NOMO-1 treated with DMSO at 0.1 percent for 48 hours (cell line): ENCODE measurements at regions not wholly inside any gene's neighbourhood (a gene's known extent, or its start where the extent isn't known, plus 50 kb on each side); places are given as distances from the start of the nearest gene placed in this dataset.
"Not testable (repeated sequence)": the region's sequence is repeated elsewhere in the genome, so short reads cannot be mapped to it uniquely, and the experiment has no call there.

Experiments
- DNase-seq: peaks from one replicate; lab custom pipeline; 2025; ENCODE audit not compliant: unreplicated experiment; lab: John Stamatoyannopoulos, UW

GRCh38 chrX:39029221-39029620, 228.0 kb downstream of the MID1IP1 start:
- DNase-seq: no peak

DNA sequence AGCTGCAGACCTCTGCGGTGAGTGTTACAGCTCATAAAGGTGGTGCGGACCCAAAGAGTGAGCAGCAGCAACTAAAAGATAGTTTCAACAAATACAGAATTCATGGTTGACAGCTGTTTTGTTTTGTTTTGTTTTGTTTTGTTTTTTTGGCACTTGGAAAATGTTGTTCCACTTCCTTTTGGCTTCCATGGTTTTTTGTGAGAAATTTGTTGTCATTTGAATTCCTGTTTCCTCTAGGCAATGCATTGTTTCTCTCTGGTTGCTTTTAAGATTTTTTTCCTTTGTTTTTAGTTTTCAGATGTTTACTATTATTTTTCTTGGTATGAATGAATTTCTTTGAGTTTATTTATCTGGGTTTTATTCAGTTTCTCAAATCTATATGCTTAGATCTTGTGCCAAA, 229.4 kb downstream of the MID1IP1 start:
- no peak for DNase-seq

GRCh38 chrX:39039890-39040289, 238.6 kb downstream of the MID1IP1 start:
- DNase-seq: no peak

DNA sequence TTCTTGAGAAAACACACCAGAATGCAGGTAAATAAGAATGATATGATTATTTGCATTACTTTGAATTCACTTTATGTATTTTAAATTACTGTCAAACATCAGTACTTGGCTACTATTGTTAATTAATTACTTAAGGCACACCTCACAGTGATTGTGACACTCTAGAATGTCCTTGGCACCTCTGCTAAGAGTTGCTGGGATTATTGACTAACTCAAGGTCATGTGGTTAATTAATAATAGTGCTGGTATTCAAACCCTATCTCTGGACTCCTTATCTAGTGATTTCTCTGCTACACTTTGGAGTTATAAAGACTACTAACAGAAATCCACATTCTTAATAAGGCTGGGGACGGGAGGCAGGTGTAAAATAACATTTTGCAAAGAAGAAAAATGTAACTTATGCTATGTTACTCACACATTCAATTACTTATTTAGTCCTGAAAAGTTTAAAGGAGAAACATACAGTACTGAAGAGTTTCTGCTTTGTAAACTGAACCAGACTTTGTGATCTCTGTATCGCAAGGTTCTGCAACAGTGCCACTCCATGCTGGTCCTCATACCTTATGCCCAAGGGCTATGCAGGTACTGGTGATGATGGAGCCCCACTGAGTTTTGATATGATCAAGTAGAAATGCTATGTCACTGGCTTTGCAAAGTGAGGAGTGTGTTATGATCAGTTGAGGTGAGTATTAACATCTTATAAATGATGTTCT, 242.7 kb downstream of the MID1IP1 start:
- DNase-seq: no peak

GRCh38 chrX:39047174-39047573, 245.9 kb downstream of the MID1IP1 start:
- DNase-seq: no peak

GRCh38 chrX:39049975-39050374, 248.7 kb downstream of the MID1IP1 start:
- DNase-seq: no peak

DNA sequence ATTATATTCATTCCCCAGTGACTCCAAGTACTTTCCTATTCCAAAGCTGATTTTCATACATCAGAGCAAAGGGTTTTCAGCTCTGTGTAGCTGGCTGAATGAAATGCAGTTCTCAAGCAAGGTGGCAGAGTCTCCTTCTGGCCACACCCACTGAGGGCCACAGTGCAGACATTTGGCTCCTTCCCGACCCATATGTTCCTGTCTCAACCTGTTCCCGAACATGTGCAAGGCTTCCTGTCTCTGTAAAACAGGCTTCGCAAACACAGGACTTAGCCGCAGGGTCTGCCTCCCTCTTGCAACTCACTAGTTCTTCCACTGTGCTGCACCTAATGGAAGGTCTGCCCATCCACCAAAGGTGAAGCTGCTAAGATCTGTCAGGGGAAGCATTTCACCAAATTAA, 249.2 kb downstream of the MID1IP1 start:
- DNase-seq: no peak

- no peak for DNase-seq
Observed at GRCh38 chrX:39052751-39053150, 251.5 kb downstream of the MID1IP1 start.

DNA sequence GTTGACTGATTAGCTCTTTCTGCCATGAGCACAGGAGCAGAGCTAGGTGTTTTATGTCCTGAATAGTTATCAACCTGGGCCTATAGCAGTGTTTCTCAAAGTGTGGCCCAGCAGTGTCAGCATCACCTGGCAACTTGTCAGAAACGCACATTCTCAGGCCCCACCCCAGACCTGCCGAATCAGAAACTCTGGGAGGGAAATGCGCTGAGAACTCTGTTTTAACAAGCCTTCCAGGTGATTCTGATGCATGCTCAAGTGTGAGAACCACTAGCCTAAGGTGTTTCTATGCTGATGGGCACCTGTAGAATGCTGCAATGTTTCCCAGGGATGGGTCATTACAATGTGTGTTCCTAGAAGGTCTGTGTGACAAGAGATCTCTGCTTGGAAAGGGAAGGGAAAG, 257.5 kb downstream of the MID1IP1 start:
- no peak for DNase-seq

DNA sequence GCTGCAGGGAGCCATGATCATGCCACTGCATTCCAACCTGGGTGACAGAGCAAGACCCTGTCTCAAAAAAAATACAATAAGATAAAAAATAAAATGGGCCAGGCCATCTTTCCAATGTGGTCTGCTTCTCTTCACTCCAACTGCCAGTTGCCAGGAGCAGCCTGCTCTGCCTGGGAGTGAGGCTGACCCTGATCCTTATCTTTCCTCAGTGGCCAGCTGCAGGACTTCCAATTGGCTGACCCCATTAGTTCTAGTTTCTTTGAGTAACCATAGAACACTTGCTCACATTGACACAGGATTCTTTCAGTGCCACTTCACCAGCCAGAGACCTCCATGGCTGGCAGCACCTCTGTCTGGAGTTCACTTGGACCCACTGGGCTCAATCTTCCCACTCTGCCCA, 258.6 kb downstream of the MID1IP1 start:
- no peak for DNase-seq

DNA sequence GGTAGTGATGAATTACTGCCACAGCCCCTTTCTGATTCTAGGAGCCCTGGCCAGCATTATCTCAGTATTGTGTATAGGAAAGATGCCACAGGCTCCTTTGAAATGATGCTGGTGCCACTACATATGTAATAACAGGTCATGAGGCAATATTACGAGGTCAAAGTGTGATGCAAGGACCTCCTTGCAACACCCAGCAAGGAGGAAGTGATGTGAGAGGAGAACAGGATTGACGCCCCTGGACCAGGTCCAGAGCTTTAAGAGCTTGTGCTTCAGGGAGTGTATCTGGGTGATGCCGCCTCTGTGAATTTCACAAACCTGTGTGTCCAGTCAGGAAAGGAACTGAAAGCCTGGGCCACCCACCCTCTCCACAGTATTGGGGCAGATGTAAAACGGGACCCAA, 261.8 kb downstream of the MID1IP1 start:
- DNase-seq: peak; percentile 81

DNA sequence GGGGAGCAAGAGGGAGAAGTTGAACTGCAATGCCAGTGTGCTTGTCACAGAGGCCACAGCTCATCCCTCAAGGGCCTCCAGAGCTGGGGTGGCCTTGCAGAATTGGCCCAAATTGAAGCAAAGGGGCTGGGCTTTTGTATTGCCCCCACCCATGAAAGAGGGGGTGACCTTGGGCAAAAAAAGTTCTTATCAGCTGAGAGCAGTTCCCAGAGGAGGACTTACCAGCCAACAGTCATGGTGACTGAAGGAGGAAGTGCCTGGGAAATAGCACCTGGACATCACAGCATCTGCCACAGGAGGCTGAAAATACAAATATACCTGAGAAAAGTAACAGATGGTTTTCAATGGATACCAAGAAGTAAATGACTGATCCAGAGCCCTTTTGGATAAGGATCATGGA, 262.4 kb downstream of the MID1IP1 start:
- DNase-seq: no peak

GRCh38 chrX:39065051-39065871, 264.0 kb downstream of the MID1IP1 start:
- DNase-seq: no peak

DNA sequence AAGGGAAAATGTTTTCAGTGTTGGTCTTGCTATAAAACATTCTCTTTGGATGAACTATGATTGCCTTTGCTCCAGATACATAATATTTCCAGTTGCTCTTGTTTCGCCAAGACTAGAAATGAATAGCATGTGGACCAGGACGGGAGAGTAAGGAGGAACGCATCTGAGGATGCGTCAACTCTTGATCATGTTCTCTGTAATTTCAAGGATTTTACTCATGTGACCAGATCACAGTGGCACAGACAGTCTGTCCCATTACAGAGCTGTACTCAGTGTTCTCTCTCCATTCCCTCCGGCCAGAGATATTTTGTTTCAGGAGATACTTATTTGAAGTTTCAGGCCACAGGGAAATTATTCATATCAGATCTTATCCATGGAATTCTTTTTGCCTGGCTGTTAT, 266.6 kb downstream of the MID1IP1 start:
- DNase-seq: no peak

DNA sequence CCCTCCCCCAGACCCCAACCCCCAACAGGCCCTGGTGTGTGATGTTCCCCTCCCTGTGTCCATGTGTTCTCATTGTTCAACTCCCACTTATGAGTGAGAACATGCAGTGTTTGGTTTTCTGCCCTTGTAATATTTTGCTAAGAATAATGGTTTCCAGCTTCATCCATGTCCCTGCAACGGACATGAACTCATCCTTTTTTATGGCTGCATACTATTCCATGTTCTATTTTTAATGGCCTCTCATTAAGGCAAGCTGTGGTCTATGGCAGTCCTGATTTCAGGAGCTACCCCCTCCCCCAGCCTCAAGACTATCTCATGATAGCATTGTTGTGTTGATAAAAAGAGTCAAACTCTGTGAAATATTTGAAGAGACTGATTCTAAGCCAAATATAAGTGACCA, 267.4 kb downstream of the MID1IP1 start:
- not testable (repeated sequence) for DNase-seq

GRCh38 chrX:39070009-39070408, 268.8 kb downstream of the MID1IP1 start:
- DNase-seq: no peak

GRCh38 chrX:39073131-39073530, 271.9 kb downstream of the MID1IP1 start:
- no peak for DNase-seq

- DNase-seq: no peak
Observed at GRCh38 chrX:39096599-39096998, 295.3 kb downstream of the MID1IP1 start.

GRCh38 chrX:39104745-39105144, 303.5 kb downstream of the MID1IP1 start:
- no peak for DNase-seq

DNA sequence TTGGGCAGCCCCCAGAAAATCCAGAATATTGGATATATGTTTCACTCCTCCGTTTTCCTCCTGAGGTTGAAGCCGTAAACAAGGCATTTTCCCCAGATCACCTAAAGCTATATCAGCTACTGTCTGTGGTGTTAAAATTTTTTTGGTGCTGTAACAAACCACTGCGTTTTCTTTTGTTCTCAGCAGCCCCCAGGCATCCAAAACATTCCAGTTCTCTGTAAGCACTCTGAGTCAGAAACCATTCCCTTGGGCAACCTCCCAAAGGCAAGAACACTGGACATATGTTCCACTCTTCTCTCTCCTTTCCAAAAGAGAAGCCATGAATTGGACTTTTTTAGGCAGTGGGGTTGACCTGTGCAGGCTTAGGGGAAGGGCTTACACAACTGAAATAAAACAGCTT, 310.9 kb downstream of the MID1IP1 start:
- no peak for DNase-seq

- DNase-seq: no peak
Observed at GRCh38 chrX:39115166-39115565, 313.9 kb downstream of the MID1IP1 start.

DNA sequence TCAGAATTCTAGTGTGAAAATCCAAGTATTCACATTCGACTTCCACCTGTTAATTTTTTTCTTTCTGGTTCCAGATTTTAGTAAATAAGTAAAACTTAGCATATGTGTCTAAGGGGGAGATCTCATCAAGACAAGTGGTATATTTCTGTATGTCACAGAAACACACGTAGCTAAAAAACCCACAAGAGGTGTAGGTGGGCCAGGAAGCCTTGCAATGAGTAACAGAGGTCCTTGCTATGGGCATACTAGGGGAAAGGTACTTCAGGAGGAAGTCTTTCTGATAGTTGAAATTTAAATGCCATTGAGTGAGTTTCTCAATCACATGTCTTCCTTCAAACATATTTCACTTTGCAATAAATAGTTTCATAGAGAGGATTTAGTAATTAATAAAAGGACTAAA, 315.8 kb downstream of the MID1IP1 start:
- DNase-seq: no peak

- DNase-seq: no peak
Observed at GRCh38 chrX:39121903-39122302, 320.6 kb downstream of the MID1IP1 start.
